Endothelial cell of umbilical vein (primary cell): ENCODE measurements at regions not wholly inside any gene's neighbourhood (a gene's known extent, or its start where the extent isn't known, plus 50 kb on each side); places are given as distances from the start of the nearest gene placed in this dataset.

ENCODE experiments used
- BruUV-seq: library from RNA; stranded (reverse); fragments of 400-500 nt; replicated peaks from 2 replicates; lab custom pipeline; 2021; lab: Mats Ljungman, UMichigan
- CTCF ChIA-PET: fragments of 300-600, 350-600 bp; sonication (Branson Sonifier 250); formaldehyde crosslinking; loops from one replicate; lab custom pipeline; 2021; ENCODE audit warnings: antibody characterized with exemption, inconsistent platforms; lab: Charles Lee
- POLR2A ChIA-PET: fragments of 300-600, 350-600 bp; sonication (Branson Sonifier 250); formaldehyde crosslinking; loops from one replicate; lab custom pipeline; 2021; ENCODE audit warnings: antibody characterized with exemption, inconsistent platforms; lab: Charles Lee
- DNase-seq: peaks from one replicate; pipeline ENCODE4 v3.0.0-alpha.2; 2011; ENCODE audit warnings: low read depth, low spot score
- FAIRE-seq: peaks from 2 replicates; lab custom pipeline; 2011; peaks lifted over from hg19 to GRCh38; lab: Jason Lieb, UNC
- H2AFZ ChIP-seq: 2 replicates; pipeline ENCODE4 v1.6.0; 2012; ENCODE audit warnings: low read depth, low read length, control low read depth, inconsistent platforms
- H3K27ac ChIP-seq: 2 replicates; pipeline ENCODE4 v1.5.1; 2011; ENCODE audit warnings: low read depth, mild to moderate bottlenecking, control low read depth, low read length, moderate library complexity; ENCODE audit not compliant: insufficient read depth
- H3K27me3 ChIP-seq, 2 experiments: 2 replicates each; pipeline versions ENCODE4 v1.6.0 to v1.6.1; 2011; ENCODE audit warnings: low read length in 2 of 2, mixed read lengths in 1 of 2; ENCODE audit not compliant: control insufficient read depth in 2 of 2, insufficient read depth in 2 of 2
- H3K36me3 ChIP-seq, 2 experiments: 2 replicates in 1 of 2; 3 replicates in 1 of 2; pipeline ENCODE4 v1.5.1; 2011; ENCODE audit warnings: low read length in 2 of 2, mild to moderate bottlenecking in 1 of 2, moderate library complexity in 1 of 2; ENCODE audit not compliant: control insufficient read depth in 2 of 2, insufficient read depth in 2 of 2; ENCODE audit errors: extremely low read depth in 1 of 2
- H3K4me1 ChIP-seq: 3 replicates; pipeline ENCODE4 v1.5.1; 2011; ENCODE audit warnings: mild to moderate bottlenecking, low read length; ENCODE audit not compliant: control insufficient read depth, insufficient read depth; ENCODE audit errors: extremely low read depth
- H3K4me2 ChIP-seq: 2 replicates; pipeline ENCODE4 v1.6.1; 2011; ENCODE audit warnings: low read length, control low read depth, mixed read lengths; ENCODE audit not compliant: insufficient read depth
- H3K4me3 ChIP-seq, 3 experiments: fragments of 200-600 bp in 1 of 3; sonication (generic), shearing (Covaris generic) in 1 of 3; replicated peaks in 1 of 3; 2 replicates each; pipeline ENCODE4 v1.5.1; 2011 to 2016; ENCODE audit warnings: control low read depth in 3 of 3, low read length in 3 of 3, mild to moderate bottlenecking in 2 of 3, inconsistent platforms in 1 of 3, low read depth in 1 of 3, moderate library complexity in 1 of 3; ENCODE audit not compliant: insufficient read depth in 1 of 3
- H3K79me2 ChIP-seq: 2 replicates; pipeline ENCODE4 v1.6.0; 2012; ENCODE audit warnings: low read length, inconsistent platforms; ENCODE audit not compliant: control insufficient read depth, insufficient read depth
- H3K9ac ChIP-seq: replicated peaks from 2 replicates; pipeline ENCODE3; 2011; ENCODE audit warnings: low read length, control low read depth; ENCODE audit not compliant: insufficient read depth; ENCODE audit errors: extremely low read depth
- H3K9me1 ChIP-seq: replicated peaks from 3 replicates; pipeline ENCODE4 v1.6.0; 2011; ENCODE audit warnings: mild to moderate bottlenecking, low read length; ENCODE audit not compliant: control insufficient read depth, insufficient read depth; ENCODE audit errors: extremely low read depth
- H3K9me3 ChIP-seq: replicated peaks from 2 replicates; pipeline ENCODE4 v1.5.1; 2012; ENCODE audit warnings: low read length, inconsistent platforms; ENCODE audit not compliant: control insufficient read depth, insufficient read depth
- H4K20me1 ChIP-seq: replicated peaks from 2 replicates; pipeline ENCODE3; 2011; ENCODE audit warnings: mild to moderate bottlenecking, low read length; ENCODE audit not compliant: control insufficient read depth, insufficient read depth; ENCODE audit errors: extremely low read depth
- MAX ChIP-seq: IDR thresholded peaks from 2 replicates; pipeline ENCODE4 v1.6.1; 2011; ENCODE audit not compliant: insufficient read depth, insufficient read length
- MYC ChIP-seq: IDR thresholded peaks from one replicate; pipeline ENCODE4 v1.6.1; 2011; ENCODE audit warnings: mild to moderate bottlenecking, low read depth, low read length
- POLR2A ChIP-seq: IDR thresholded peaks from 2 replicates; pipeline ENCODE4 v1.6.1; 2012; ENCODE audit warnings: low read depth, mild to moderate bottlenecking, control low read depth, low read length
- POLR2AphosphoS5 ChIP-seq: IDR thresholded peaks from 2 replicates; pipeline ENCODE4 v1.6.1; 2012; ENCODE audit warnings: low read depth, mild to moderate bottlenecking, control low read depth, low read length, moderate library complexity; ENCODE audit not compliant: insufficient read depth
- dilution Hi-C: fragments of 300-500 bp; cut with MboI; formaldehyde crosslinking; loops from one replicate; pipeline ENCODE4 v1.15.0; 2019; ENCODE audit warnings: low sequenced_read_pairs; ENCODE audit not compliant: extremely low pct_ligation_motif_present
- intact Hi-C: fragments of 100-400 bp; cut with micrococcal nuclease; formaldehyde crosslinking; loops from one replicate; pipeline ENCODE4 v1.10.0; 2022
- TF ChIP-seq, protein P1 (sequence below), 2 donors: IDR thresholded peaks; 1 replicate in 1 of 2; 2 replicates in 1 of 2; pipeline ENCODE4 v1.5.1; 2011; ENCODE audit warnings: low read length in 2 of 2, mild to moderate bottlenecking in 2 of 2, moderate library complexity in 2 of 2, control low read depth in 1 of 2, inconsistent platforms in 1 of 2, low read depth in 1 of 2; ENCODE audit not compliant: insufficient read depth in 1 of 2; ENCODE audit errors: extremely low read depth in 1 of 2

DNA sequence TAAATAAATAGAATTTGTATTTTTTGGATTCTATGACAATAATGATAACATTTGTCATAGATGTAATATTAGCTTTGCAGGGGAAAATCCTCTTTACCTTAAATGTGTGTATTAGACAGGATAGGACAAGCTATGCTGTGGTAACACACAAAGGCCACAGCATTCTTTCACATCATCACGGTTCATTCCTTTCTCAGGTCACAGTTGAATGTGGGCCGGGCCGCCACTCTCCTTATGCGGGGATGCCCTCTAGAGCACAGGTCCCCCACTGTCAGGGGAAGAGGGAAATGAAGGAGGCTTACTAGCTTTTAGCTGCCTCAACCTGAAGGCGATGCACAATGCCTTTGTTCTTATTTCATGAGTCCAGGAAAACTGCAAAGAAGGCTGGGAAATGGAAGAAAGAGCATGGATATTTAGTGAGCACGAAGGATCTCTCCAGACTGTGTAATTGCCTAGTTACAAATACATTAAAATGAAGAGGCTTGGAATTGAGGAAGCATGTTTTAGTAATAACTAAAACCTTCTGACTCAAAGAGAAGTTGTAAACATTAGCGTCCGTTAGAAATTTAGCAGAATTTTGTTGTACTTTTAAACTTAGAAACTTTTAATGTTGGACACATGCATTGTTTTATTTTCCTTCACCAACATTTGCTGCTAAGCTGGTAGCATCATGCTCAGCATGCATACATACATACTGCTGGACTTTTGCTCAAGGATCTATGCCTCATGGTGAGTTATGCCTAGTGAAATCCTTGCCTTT lies 248.9 kb upstream of the FOXQ1 start:
- intact Hi-C loops = no loop called here

More for the DNA sequence above, 248.9 kb upstream of the FOXQ1 start:
- no peak overlapping the region for H3K4me2 ChIP-seq
- no peaks in the 10 kb centered on the region for H3K27me3 ChIP-seq
- no TSS peak for BruUV-seq
- no peaks in the 10 kb centered on the region for H3K9me3 ChIP-seq
- FAIRE-seq (no peak), DNase-seq (no peak)
- no peak overlapping the region for H3K9ac ChIP-seq
- no peaks in the 10 kb centered on the region for H3K9me1 ChIP-seq
- H2AFZ ChIP-seq = no peak overlapping the region
- H3K4me3 ChIP-seq = no peak overlapping the region
- H3K27ac ChIP-seq = no peak overlapping the region
- no peak for TF ChIP-seq POLR2A
- TF ChIP-seq POLR2AphosphoS5 = no peak
- TF ChIP-seq, protein P1, sequence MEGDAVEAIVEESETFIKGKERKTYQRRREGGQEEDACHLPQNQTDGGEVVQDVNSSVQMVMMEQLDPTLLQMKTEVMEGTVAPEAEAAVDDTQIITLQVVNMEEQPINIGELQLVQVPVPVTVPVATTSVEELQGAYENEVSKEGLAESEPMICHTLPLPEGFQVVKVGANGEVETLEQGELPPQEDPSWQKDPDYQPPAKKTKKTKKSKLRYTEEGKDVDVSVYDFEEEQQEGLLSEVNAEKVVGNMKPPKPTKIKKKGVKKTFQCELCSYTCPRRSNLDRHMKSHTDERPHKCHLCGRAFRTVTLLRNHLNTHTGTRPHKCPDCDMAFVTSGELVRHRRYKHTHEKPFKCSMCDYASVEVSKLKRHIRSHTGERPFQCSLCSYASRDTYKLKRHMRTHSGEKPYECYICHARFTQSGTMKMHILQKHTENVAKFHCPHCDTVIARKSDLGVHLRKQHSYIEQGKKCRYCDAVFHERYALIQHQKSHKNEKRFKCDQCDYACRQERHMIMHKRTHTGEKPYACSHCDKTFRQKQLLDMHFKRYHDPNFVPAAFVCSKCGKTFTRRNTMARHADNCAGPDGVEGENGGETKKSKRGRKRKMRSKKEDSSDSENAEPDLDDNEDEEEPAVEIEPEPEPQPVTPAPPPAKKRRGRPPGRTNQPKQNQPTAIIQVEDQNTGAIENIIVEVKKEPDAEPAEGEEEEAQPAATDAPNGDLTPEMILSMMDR (IDR thresholded peaks at IDR 0.05; ENCODE audit: extremely low read depth in 1 of 2, insufficient read depth in 1 of 2, low read depth in 1 of 2, low read length in 2 of 2) = no peak
- no peak for TF ChIP-seq MAX
- TF ChIP-seq MYC = no peak
- CTCF ChIA-PET = no interaction called here
- POLR2A ChIA-PET = no interaction called here
- no peaks in the 10 kb centered on the region for H3K4me1 ChIP-seq
- dilution Hi-C loops = no loop called here
- H3K36me3 ChIP-seq = no peaks in the 10 kb centered on the region
- no peaks in the 10 kb centered on the region for H3K79me2 ChIP-seq
- H4K20me1 ChIP-seq = no peaks in the 10 kb centered on the region
